HG02678 (cell line): ENCODE measurements at regions not wholly inside any gene's neighbourhood (a gene's known extent, or its start where the extent isn't known, plus 50 kb on each side); places are given as distances from the start of the nearest gene placed in this dataset.

ENCODE experiments used
- ATAC-seq: cut with Tn5 transposase; IDR thresholded peaks from one replicate; pipeline ENCODE4 v1.9.1; 2021; ENCODE audit warnings: mild to moderate bottlenecking, moderate library complexity; ENCODE audit not compliant: unreplicated experiment

- ATAC-seq, result no peak
Observed at GRCh38 chr2:18467749-18468360, 92.6 kb downstream of the RDH14 start.

DNA sequence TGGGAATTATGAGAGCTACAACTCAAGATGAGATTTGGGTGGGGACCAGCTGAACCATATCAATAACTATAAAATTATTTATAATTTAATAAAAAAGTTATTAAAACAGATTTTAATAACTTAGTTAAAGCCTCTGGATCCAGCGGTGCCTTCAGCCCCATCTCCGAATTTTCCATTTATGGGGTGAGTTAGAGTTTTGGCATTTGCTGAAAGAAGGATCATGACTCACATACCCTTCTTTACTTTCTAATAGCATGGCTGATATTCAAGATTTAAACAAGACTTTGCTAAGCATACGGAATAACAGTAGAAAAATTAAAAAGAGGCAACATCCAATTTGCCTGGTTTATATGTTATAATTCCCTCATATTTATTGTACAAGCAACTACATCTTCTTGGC lies 94.5 kb downstream of the RDH14 start:
- ATAC-seq, result no peak

- no peak for ATAC-seq
Observed at GRCh38 chr2:18464913-18465312, 95.5 kb downstream of the RDH14 start.

- ATAC-seq, result no peak
Observed at GRCh38 chr2:18456026-18456425, 104.4 kb downstream of the RDH14 start.

DNA sequence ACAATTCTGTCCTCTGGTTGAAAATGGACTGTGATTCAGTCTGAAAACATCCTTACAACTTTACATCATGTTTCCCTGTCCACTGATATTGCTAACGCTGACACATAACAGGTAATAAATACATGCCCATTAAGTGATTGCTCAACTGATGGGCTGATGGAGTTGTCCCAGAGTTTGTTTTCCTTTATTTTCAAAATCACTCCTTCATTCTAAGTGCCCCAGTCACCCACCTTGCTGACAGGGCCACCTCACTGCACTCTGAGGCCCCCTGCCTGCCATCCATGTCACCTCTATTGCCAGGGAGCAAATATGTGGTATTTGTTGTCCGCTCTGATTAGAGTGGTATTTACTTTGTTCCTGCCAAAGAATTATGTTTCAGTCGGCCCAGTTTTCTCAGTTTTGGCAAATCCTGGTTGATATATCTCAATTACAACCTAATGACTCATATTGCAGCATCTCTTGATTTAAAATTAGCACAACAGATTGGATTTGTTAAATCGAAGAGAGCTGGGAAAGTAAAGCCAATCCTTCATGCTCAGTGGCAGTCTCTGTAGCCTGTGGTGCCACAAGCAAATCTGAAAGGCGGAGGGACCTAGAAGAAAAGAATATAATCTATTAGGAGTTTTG lies 105.1 kb downstream of the RDH14 start:
- no peak for ATAC-seq

- no peak for ATAC-seq
Observed at GRCh38 chr2:18454692-18455235, 105.7 kb downstream of the RDH14 start.

DNA sequence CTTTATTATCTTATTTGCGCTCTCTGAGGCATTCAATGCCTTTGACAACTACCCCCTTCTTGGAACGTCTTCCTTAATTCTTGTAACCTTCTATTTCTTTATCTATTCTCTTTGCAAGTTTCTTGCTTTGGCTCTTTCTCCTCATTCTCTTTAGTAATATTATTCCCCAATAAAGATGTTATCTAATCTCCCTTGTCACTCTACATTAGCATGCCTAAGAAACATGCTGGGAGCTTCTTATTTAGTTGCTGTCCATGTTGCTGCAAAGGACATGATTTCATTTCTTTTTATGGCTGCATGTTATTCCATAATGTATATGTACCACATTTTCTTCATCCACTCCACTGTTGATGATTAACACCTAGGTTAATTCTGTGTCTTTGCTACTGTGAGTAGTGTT lies 113.7 kb downstream of the RDH14 start:
- ATAC-seq, result no peak

DNA sequence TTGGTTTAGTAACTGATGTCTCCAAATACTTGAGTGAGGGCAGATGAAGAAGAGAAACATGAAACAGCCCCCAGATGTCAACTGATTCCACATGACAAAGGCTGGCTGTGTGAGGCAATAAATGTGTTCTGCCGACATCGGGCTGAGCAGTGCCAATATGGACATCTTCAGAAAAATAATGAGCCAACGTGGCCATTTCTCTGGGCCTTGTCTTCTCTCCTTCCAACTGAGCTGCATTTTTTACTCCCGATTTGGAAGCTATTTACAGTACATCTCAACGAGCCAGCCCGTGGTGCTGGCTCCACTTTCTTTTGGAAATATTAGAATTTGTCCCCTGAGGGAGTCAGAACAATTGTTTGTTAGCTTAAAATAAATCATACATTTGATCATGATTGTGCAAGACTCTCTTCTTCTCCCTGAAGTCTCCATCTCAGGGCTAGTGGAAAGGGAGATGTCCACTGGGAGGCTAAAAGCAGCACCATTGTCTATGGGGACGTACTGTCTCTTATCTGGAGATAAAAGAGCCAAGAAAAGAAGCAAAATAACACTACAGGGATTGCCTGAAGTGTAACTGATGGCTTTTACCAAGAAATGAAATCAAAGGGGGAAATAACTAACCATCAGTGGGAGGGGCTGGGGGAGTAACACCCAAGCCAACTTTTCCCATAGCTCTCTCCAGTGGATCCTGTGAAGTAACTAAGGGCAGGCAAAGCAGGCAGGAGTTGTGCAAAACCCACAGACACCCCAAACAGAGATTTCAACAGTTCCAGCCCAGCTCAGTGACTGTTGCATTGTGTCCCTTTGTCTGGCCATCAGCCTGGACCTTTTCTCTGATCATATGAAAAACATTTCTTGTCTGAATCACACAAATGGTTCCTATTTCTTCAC lies 114.8 kb downstream of the RDH14 start:
- no peak for ATAC-seq

DNA sequence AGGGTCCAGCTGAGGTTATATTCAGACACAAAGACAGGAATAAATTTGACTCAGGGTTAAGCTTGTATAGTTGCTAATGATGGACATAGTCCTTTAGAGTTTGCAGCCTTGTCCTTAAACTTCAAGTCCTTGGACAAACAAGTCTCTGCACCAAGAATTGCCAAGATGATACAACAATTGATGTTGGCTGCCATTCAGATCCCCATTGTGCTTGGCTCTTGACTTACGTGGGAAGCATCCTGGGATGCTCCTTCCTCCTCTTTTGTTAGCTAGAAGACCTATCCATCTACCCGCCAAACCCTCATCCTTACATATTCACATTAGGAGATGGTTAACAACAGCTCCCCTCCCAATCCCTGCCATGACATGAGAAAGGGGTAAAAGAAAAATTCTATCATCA lies 115.6 kb downstream of the RDH14 start:
- no peak for ATAC-seq

- ATAC-seq, result no peak
Observed at GRCh38 chr2:18441583-18441982, 118.9 kb downstream of the RDH14 start.

- ATAC-seq, result no peak
Observed at GRCh38 chr2:18440777-18441176, 119.7 kb downstream of the RDH14 start.

DNA sequence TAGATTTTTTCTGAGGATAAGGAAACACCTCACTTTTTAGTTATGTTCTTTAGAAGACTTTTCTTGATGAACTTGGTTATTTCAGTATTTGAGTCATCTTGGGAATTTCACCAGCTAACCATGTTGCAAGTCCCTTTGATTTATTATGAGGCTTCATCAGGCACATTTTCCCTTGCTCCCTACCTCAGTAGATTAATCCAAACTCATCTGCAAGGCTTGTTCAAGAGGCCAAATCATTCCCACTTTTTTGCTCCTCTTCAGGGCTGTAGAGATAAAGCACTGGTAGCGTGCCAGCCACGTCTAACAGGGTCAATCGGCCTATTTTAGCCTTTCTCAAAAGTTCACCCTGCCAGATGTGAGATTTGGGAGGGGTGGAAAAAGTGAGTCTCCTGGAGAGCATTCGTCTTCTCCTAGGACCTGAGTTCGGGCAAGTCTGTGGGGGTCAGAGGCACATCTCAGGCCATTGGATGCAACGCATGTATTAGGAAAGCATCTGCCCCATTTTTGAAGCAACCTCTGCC lies 120.3 kb downstream of the RDH14 start:
- ATAC-seq, result no peak

- ATAC-seq, result no peak
Observed at GRCh38 chr2:18439716-18440115, 120.7 kb downstream of the RDH14 start.

GRCh38 chr2:18437909-18438308 lies 122.5 kb downstream of the RDH14 start:
- no peak for ATAC-seq

DNA sequence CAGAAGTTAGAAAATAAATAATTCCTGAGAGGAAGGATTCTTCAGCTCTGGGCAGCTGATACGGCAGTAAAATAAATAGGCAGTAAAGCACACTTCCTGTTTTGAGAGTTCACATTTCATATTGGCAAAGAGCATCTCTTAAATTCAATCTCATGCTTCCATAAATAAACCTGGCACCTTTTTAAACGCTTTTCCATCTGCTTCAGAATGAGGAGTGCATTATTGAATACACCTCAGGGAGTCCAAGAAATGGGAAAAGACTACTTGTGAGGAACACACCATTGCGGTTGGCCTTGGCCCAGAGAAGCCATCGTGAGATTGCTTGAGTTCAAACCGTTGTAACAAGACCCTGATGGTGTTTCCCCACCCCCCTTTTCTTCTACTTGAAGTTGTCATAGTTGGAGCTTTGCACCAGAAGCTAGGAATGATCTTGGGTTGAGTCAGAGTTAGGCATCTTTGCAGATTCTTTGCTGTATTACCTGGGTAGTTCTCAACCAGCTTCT lies 123.9 kb downstream of the RDH14 start:
- ATAC-seq, result no peak

DNA sequence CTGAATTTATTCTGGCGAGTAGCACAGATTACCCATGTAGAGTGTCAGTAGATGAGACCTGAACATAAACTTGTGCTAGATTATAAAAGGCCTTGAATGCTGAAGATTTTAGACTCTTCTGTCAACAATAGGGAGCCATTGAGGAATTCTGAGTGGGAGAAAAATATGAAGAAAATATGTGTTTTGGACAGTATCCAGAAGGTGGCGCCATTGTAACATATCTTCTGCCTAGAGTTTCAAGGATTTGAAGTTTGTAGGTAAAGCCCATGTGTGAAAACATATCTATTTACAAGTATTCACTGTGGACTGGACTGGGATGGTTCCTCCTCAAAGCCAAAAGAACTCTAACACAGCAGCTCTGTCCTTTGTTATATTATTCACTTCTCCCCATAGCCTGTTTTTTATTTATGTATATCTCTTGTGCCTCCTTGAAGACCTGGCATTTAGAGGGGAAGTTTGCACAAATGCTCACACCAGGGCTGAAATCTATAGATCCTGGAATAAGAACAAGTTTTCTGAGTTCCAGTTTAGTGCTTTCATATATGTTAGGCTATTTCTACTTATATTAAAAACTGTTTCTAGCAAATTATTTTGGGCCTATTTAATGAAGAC lies 124.9 kb downstream of the RDH14 start:
- peak; percentile 54 for ATAC-seq

DNA sequence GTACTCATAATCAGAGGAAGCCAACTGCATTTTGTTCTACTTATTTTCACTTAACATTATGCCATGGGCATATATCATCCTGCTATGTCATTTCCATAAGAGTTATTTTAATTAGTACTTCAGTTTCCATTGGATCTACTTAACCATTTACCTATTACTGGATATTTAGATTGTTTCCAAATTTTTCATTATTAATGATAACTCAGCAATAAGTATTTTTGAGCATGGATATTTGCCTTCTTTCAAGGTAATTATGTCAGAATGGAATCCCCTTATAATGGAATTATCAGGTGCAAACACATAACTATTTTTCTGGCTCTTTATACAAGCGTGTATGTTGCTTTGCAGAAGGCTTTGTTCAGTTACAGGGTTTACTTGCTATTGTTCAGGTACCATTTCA lies 126.6 kb downstream of the RDH14 start:
- ATAC-seq, result no peak

GRCh38 chr2:18432999-18433398 lies 127.5 kb downstream of the RDH14 start:
- no peak for ATAC-seq

DNA sequence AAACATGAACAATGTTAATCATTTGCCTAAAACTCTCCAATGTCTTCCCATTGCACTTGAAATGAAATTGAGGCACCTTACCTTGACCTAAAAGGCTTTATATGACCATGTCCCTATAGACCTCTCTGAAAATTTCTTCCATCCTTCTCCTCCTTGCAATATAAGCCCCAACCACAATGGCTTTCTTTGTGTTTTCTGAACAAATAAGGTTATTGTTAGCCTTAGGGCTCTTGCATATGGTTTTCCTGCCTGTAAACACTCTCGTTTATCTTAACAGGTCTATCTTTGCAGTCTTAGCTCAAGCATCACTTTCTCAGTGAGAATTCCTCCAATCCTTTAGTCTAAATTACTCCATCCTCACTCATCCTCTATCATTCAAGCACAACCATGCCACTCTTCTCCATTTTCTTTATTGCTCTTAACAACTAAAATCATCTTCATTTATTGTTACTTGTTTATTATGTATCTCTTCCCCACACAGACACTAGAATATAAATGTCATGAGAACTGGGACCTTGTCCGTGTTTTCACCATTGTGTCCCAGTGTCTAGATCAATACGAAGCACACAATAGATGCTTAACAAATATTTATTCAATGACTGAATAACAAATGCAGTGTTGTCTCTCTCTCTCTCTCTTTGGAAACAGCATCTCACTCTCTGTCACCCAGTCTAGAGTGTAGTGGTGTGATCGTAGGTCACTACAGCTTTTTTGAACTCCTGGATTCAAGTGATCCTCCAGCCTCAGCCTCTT lies 129.3 kb downstream of the RDH14 start:
- no peak for ATAC-seq

DNA sequence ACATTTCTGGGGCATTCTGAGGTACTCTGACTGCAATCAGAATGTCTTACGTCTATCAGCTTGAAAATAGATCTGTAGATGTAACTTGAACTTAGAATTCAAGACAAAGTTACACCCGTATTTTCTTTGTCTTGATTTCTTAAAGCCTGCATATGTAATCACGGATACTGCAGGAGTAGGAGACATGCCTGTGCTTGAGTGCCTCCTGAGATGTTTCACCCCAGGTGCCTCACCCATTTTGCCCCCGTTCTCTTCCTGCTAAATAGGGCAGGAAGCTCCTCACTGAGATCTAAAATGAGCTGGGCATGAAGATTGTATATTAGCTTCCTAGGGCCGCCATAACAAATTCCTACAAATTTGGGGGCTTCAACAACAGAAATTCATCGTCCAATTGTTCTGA lies 131.9 kb downstream of the RDH14 start:
- no peak for ATAC-seq
